GM19438 (cell line): ENCODE measurements at regions not wholly inside any gene's neighbourhood (a gene's known extent, or its start where the extent isn't known, plus 50 kb on each side); places are given as distances from the start of the nearest gene placed in this dataset.

Experiments
- ATAC-seq: cut with Tn5 transposase; IDR thresholded peaks from one replicate; pipeline ENCODE4 v1.9.1; 2021; ENCODE audit warnings: low read depth; ENCODE audit not compliant: unreplicated experiment

- ATAC-seq: no peak
Observed at GRCh38 chr12:76135456-76135855, 51.0 kb upstream of the NAP1L1 start.
